NCI-H128 (cell line): ENCODE measurements at regions not wholly inside any gene's neighbourhood (a gene's known extent, or its start where the extent isn't known, plus 50 kb on each side); places are given as distances from the start of the nearest gene placed in this dataset.
A peak's percentile ranks its signal among the peaks of the same experiment; 100 is the strongest.

Source experiments
- DNase-seq: peaks from one replicate; lab custom pipeline; 2025; ENCODE audit not compliant: unreplicated experiment; lab: John Stamatoyannopoulos, UW

DNA sequence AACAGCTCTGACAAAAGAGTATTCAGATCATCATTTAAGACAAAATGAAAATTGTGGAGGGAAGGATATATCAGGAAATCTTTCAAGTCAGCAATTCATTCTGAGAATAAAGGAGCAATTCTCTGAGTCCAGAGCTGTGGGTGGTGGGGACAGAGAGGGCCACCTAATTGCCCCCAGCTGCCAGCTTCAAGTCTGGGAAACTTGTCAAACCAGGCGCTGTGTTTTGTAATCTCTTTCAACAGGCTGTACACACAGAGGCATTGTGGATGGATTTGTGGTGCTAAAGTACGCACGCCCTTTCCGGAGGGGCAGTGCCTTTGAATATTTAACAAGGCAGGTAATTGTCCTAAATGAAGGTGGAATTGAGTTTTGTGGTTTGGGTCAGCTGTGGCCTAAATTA is 591.1 kb upstream of the BOD1L1 start:
- no peak for DNase-seq

DNA sequence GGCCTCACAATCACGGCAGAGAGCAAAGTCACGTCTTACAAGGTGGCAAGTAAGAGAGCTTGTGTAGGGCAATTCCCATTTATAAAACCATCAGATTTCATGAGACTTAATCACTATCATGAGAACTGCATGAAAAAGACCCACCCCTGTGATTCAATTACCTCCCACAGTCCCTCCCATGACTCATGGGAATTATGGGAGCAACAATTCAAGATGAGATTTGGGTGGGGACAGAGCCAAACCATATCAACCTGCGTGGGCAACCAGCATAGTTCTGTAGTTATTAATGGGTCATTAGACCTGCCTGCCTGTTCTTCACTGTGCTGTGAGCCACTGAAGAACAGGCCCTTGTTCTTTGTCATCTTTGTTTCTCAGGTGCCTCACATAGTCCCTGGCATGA is 593.7 kb upstream of the BOD1L1 start:
- no peak for DNase-seq

DNA sequence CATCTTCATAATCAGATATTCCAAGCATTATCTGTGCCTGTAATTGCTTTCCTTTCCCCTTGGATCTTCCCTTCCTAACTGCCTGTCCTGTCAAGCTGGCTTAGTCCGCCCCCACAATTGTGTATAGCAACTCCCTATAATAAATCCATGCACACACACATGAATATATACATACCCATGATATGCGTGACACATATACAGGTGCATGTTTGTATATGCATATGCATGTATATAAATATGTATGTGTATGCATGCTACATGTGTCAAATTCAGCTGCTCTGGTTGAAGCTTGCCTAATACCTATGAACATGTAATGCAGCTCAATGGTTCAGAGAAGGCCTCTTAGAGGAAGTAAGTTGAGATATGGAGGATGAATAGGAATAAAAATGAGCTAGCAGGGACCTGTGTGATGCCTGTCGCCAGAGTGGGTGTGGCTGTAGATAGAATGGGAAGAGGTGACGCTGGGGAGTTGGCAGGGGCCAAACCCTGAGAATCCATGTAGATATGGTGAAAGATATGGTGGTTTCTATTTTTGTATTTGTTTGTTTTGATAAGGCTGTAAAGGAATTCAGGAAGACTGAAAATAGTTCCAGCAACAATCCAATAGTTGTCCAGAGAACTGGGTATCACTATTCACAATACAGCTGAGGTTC is 595.0 kb upstream of the BOD1L1 start:
- no peak for DNase-seq

GRCh38 chr4:14223461-14223860 is 595.9 kb upstream of the BOD1L1 start:
- no peak for DNase-seq

- peak; percentile 64 for DNase-seq
Measured at GRCh38 chr4:14225688-14226207, 598.2 kb upstream of the BOD1L1 start.

GRCh38 chr4:14233126-14233525 is 605.6 kb upstream of the BOD1L1 start:
- DNase-seq, result no peak

DNA sequence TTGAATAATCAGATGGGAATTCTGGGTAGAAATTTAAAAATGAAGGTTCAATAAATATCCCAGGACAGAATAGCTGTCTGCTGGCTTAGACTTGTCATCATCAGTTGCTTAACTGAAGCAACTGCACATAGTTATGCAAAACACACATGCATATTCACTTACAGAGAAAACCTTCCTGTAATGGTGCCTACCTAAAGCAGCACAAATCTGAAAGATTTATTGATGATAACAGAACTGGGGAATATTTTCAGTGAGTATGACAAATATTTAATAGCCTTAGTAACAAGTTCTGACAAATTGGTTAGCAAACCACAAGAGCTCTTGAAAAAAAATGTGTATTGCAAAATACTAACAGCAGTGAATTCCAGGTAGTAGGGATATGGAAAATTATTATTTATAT is 606.8 kb upstream of the BOD1L1 start:
- no peak for DNase-seq

- DNase-seq, result no peak
Measured at GRCh38 chr4:14236359-14236758, 608.8 kb upstream of the BOD1L1 start.

DNA sequence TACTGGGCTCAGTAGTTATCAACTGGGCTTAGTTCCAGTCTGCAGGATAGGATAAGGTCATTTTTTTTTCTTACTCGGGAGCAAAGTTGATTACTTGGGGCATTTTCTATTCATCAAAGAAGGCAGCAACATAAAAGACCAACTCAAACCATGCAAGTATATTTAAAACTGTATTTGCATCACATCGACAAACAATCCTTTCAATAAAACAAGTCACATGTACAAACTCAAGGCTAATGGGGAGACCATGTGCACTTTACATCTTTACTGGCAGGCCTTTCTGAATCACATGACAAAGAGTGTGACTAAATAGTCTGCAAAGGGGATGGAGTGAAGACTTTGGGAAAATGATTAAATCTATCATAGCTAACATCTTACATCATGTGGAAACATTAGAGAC is 610.4 kb upstream of the BOD1L1 start:
- no peak for DNase-seq

- DNase-seq, result no peak
Measured at GRCh38 chr4:14241574-14241973, 614.0 kb upstream of the BOD1L1 start.

GRCh38 chr4:14247767-14248166 is 620.2 kb upstream of the BOD1L1 start:
- DNase-seq, result no peak

DNA sequence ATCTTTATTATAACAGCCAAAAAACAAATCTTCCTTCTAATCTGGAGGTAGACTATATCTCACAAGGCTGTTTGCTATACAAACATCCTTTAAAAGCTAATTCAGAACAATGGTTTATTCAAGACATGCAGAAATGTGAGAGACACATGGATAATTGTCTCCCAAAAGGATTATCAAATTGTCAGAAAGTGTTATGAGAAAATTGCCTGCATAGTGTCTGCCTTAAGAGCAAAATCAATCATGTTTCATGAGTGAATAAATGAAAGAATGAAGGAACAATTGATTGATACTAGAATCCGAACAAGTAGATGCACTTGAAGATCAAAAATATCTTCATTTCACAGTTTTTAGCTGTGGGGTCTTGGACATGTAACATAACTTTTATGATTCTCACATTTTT is 621.7 kb upstream of the BOD1L1 start:
- DNase-seq, result no peak

DNA sequence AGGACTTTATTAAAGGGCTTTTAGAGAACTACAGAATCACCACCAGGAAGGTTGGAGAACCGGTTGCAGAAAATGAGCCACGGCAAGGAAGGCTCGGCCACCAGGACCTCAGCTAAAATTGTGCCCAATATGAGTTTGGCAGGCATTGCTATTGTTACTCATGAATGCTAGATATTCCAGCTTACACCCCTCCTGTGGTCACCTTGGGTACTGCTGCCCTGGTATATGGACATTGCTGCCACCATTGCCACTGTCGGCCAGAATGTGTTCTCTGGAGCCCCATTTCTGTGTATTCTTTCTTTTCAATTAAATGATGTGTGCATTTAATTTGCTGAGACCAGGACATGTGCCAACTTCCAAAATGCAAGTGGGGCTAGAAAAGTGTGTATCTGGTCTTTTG is 626.7 kb upstream of the BOD1L1 start:
- DNase-seq, result no peak

- no peak for DNase-seq
Measured at GRCh38 chr4:14254926-14255325, 627.4 kb upstream of the BOD1L1 start.

DNA sequence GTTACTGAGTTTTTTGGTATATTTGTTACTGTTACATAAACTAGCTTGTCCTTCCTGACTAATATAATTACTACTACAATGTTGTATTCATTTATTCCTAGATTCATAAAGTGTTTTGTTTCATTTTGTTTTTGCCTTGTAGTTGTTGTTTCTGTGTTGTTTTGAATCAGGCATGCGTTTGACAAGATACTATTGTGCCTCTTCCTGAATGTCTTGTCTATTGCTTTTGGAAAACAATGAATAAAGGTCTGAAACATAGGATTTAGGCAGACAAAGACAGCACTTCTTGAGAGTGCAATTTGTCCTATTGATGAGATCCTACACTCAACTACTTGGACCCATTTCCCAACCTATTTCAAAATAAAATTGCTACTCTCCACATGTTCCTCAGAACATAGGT is 630.4 kb upstream of the BOD1L1 start:
- DNase-seq, result no peak

DNA sequence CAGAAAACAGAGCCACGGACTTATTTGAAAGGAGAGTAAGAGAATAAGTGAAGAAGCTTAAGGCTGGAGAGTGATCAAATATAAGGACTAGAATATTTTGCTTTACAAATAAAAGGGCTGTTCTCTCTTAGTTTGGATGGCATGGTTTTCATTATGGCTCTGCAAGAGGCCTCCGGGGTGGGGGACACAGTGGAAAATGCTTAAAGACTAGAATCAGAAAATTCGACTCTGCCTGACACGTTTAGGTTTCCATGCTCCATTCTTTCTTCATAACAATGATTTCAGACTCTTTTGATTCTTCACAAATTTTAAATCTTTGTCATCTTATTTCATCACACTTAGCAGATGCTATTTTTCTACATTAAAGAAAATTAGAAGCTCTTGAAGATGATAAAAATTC is 632.4 kb upstream of the BOD1L1 start:
- no peak for DNase-seq

GRCh38 chr4:14260591-14260990 is 633.1 kb upstream of the BOD1L1 start:
- DNase-seq, result no peak

- no peak for DNase-seq
Measured at GRCh38 chr4:14262221-14262620, 634.7 kb upstream of the BOD1L1 start.

DNA sequence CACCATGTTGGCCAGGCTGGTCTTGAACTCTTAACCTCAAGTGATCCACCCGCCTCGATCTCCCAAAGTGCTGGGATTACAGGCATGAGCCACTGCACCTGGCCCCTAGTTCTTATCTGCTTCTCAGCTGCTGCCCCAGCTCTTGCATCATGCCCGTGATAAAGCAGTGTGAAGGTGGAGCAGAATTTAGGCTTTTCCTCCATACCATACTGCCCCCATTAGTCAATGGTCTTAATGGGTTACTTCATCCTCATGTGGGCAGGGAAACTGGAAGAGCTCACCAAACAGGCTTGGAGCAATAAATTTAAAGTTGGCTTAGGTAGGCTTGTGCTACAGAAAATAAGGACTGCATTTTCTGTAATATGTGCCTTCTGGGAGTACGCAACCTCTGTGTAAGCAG is 636.9 kb upstream of the BOD1L1 start:
- no peak for DNase-seq

- no peak for DNase-seq
Measured at GRCh38 chr4:14265651-14266050, 638.1 kb upstream of the BOD1L1 start.

DNA sequence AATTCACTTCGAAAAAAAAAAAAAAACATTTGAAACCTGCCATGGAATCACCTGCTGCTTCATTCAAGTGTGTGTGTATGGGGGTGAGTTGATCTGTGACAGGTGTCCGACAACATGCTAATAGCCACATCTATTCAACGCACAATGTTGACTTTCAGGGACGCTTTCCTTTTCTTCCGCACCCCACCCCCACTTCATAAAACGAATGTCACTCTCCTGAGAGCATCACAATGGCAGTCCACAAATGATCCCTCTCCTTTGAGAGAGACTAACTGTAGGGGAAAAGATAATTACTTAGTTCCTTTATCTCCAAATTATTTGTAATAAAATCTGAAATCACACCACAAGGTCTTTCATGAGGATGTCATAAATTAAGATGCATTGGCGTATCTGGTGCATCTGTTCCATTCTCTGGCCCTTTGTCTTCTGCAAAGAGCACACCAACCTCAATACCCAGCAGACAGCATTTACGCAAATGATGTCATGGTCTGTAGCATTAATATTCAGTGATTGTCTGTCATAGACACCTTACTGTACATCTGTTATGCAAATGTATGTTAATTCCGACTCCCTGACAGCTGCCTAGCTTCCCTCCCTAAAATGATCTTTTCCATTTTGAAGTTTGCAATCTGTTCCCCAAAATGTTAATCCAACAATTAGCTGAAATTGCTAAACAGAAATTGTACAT is 640.0 kb upstream of the BOD1L1 start:
- no peak for DNase-seq

DNA sequence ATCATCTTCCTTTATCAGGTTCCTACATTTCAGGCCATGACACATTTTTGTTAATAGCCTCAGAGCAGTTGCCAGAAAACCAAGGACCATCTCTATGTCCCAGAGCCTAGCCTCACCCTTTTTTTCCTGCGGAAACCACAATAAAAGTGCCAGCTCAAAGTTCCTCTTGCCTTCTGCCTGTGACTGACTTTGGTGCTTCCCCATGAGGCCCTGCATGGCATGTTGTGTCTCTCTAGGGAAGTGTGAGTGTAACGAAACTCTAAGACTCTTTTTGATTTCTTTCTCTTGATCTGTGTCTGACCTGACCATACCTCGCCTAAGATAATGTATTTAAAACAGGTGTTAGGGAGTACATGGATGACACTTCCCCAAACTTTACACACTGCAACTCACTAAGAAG is 642.3 kb upstream of the BOD1L1 start:
- DNase-seq, result no peak

GRCh38 chr4:14272206-14272605 is 644.7 kb upstream of the BOD1L1 start:
- no peak for DNase-seq
